Activated CD8-positive, alpha-beta memory T cell treated with anti-CD3 and anti-CD28 coated beads, Interleukin-2, amount 10 ng/mL, durations not matched to agents 7 days and 5 days (primary cell): ENCODE measurements at regions not wholly inside any gene's neighbourhood (a gene's known extent, or its start where the extent isn't known, plus 50 kb on each side); places are given as distances from the start of the nearest gene placed in this dataset.

Experiments used
- ATAC-seq: fragments of 150-1000 bp; cut with Tn5 transposase; one replicate; pipeline ENCODE4 v1.10.0; 2021; ENCODE audit warnings: moderate library complexity
- CTCF ChIA-PET: fragments of 350-600 bp; sonication (Branson Sonifier 250); formaldehyde crosslinking; loops from one replicate; lab custom pipeline; 2021; ENCODE audit warnings: antibody characterized with exemption; lab: Charles Lee
- DNase-seq: peaks from one replicate; pipeline ENCODE4 v3.0.0-alpha.2; 2020
- H3K27ac Mint-ChIP-seq: one replicate; pipeline ENCODE4 v1.8.0; 2021; ENCODE audit warnings: mild to moderate bottlenecking, mixed read lengths
- H3K27me3 Mint-ChIP-seq: one replicate; pipeline ENCODE4 v1.8.0; 2021; ENCODE audit warnings: mixed read lengths
- H3K36me3 Mint-ChIP-seq: one replicate; pipeline ENCODE4 v1.8.0; 2021; ENCODE audit warnings: mild to moderate bottlenecking, mixed read lengths
- H3K4me1 Mint-ChIP-seq: one replicate; pipeline ENCODE4 v1.8.0; 2021; ENCODE audit warnings: mixed read lengths
- H3K4me3 Mint-ChIP-seq: one replicate; pipeline ENCODE4 v1.8.0; 2021; ENCODE audit warnings: mild to moderate bottlenecking, moderate library complexity, mixed read lengths
- H3K9me3 Mint-ChIP-seq: one replicate; pipeline ENCODE4 v1.8.0; 2022; ENCODE audit warnings: low read depth, mixed read lengths

DNA sequence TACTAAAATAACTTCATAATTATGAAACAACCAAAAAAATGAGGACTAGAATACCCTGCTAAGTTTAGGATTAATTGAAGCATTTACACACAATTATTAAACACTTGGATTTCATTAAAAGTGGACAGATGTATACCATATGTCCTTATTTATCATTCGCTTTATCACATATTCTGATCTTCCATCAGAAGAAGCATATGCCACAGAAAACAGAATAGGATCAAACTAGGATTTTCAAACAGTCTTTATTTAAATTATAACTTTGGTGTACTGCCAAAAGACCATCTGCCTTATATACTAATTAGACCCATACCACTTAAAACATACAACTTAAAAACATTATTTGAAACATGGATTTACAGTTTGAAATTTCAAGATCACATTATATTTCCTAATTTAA is 727.1 kb upstream of the KLHL1 start:
- CTCF ChIA-PET = no interaction called here

DNA sequence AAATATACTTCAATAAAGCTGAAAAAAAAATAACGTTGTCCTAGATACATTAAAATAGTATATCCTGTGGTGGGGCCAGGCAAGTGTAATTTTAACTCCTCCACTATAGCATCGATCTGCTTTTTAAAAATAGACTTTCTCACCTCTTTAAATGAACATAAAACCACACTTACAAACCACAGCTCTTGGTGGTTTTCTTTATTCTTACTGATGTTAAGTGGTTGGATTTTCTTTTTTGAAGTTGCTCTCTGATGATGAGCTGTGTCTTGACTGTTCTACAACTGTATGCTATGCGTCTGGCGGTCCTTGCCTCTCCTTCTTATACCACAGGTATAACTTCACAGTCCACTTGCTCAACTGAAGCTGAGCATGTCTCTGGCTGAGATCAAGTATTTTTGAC is 721.5 kb upstream of the KLHL1 start:
- no peak overlapping the region for H3K27ac Mint-ChIP-seq
- no peaks in the 10 kb centered on the region for H3K27me3 Mint-ChIP-seq
- peaks cover 8% of the 10 kb centered on the region for H3K9me3 Mint-ChIP-seq
- H3K4me3 Mint-ChIP-seq = no peak overlapping the region
- DNase-seq (no peak), ATAC-seq (no peak)
- H3K4me1 Mint-ChIP-seq = no peaks in the 10 kb centered on the region
- H3K36me3 Mint-ChIP-seq = no peaks in the 10 kb centered on the region
- CTCF ChIA-PET = no interaction called here

More for the DNA sequence above, 727.1 kb upstream of the KLHL1 start:
- H3K4me3 Mint-ChIP-seq = no peak overlapping the region
- no peaks in the 10 kb centered on the region for H3K4me1 Mint-ChIP-seq
- no peak overlapping the region for H3K27ac Mint-ChIP-seq
- no peak for ATAC-seq
- peaks cover 4% of the 10 kb centered on the region for H3K9me3 Mint-ChIP-seq
- no peak for DNase-seq
- H3K36me3 Mint-ChIP-seq = no peaks in the 10 kb centered on the region
- H3K27me3 Mint-ChIP-seq = no peaks in the 10 kb centered on the region

DNA sequence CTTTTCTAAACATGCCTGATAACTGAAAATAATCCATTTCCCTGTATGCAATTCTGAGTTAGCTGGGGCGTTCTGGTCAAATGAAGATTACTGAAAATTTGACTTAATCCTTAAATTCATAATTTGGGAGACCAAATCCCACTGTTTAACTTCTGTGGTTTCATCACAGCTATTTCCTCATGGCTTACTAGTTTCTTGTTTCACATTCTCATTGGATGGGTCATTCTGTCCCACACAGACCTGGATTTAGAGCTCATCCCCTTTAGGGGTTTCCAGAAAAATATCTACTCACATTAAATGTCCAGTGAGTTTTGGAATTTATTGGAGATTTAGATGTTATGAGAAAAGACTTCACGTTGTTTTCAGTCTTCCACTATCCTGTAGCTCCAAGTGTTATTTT is 709.3 kb upstream of the KLHL1 start:
- Mint-ChIP-seq H3K4me3 (no peak overlapping the region), H3K9me3 (peaks cover 4% of the 10 kb centered on the region)
- DNase-seq = no peak

DNA sequence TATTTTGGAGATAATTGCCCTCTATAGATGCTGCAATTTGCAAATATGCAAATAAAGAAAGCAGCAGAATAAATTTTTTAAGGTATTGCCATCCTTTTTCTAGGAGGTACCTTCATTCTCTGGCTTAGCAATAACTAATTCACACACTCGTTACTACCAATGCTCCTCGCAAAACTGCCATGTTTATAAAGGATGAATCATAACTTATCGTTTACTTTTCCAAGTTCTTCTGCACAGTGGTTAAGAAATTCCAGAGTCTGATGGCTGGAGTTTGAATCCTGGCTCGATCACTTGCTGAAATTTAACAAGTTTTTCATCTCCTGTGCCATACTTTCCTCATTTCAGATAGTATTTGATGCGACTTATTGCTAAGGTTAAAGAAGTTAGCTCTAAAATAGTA is 708.6 kb upstream of the KLHL1 start:
- Mint-ChIP-seq H3K4me1 (no peaks in the 10 kb centered on the region), H3K27me3 (no peaks in the 10 kb centered on the region), H3K36me3 (no peaks in the 10 kb centered on the region), H3K4me3 (no peak overlapping the region), H3K27ac (no peak overlapping the region), H3K9me3 (peaks cover 2% of the 10 kb centered on the region)
- ATAC-seq (no peak), DNase-seq (no peak)
- CTCF ChIA-PET = no interaction called here

More for the DNA sequence above, 709.3 kb upstream of the KLHL1 start:
- no peaks in the 10 kb centered on the region for H3K27me3 Mint-ChIP-seq
- CTCF ChIA-PET = no interaction called here
- ATAC-seq = no peak
- H3K36me3 Mint-ChIP-seq = no peaks in the 10 kb centered on the region
- no peaks in the 10 kb centered on the region for H3K4me1 Mint-ChIP-seq
- H3K27ac Mint-ChIP-seq = no peak overlapping the region

DNA sequence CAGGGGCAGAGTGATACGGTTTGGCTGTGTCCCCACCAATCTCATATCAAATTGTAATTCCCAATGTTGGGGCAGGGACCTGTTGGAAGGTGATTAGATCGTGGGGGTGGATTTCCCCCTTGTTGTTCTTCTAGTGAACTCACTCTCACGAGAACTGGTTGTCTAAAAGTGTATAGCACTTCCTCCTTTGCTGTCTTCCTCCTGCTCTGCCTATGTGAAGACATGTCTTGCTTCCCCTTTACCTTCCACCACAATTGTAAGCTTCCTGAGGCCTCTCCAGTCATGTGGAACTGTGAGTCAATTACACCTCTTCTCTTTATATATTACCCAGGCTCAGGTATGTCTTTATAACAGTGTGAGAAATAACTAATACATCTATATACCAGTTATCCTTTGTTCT is 706.4 kb upstream of the KLHL1 start:
- no peak for ATAC-seq
- Mint-ChIP-seq H3K36me3 (no peaks in the 10 kb centered on the region), H3K27me3 (no peaks in the 10 kb centered on the region), H3K9me3 (peaks cover 5% of the 10 kb centered on the region), H3K4me1 (no peaks in the 10 kb centered on the region), H3K27ac (no peak overlapping the region), H3K4me3 (no peak overlapping the region)
- no peak for DNase-seq
- CTCF ChIA-PET = no interaction called here

DNA sequence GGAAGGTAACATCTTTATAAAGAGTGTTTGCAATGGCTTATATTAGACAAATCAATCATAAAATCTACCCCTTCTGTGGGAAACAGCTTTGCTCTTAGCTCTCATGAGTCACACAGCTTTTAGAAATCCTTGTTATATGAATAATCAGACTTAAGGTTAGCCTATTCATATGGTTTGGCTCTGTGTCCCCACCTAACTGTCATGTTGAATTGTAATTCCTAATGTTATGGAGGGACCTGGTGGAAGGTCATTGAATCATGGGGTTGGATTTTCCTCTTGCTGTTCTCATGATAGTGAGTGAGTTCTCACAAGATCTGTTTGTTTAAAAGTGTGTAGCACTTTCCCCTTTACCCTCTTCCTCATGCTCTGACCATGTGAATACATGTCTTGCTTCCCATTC is 704.2 kb upstream of the KLHL1 start:
- H3K27ac Mint-ChIP-seq = no peak overlapping the region
- H3K9me3 Mint-ChIP-seq = peaks cover 11% of the 10 kb centered on the region
- DNase-seq = no peak
- ATAC-seq = no peak
- H3K27me3 Mint-ChIP-seq = no peaks in the 10 kb centered on the region
- no peak overlapping the region for H3K4me3 Mint-ChIP-seq
- no peaks in the 10 kb centered on the region for H3K36me3 Mint-ChIP-seq
- H3K4me1 Mint-ChIP-seq = no peaks in the 10 kb centered on the region
- CTCF ChIA-PET = no interaction called here

DNA sequence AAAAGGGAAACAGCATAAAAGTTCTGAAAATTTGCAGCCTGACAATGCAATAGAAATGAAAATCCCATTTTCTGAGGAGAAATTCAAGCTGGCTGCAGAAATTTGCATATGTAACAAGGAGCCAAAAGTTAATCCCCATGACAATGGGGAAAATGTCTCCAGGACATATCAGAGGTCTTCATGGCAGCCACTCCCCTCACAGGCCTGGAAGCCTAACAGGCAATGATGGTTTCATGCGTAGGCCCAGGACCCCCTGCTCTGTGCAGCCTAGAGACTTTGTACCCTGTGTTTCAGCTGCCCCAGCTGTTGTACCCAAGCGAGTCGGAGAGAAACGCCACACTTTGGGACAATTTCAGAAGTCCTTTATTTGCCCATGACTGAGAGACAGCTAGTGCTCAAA is 701.3 kb upstream of the KLHL1 start:
- ATAC-seq = no peak
- Mint-ChIP-seq H3K4me1 (no peaks in the 10 kb centered on the region), H3K4me3 (no peak overlapping the region), H3K27ac (no peak overlapping the region), H3K36me3 (no peaks in the 10 kb centered on the region), H3K27me3 (no peaks in the 10 kb centered on the region), H3K9me3 (peaks cover 11% of the 10 kb centered on the region)
- CTCF ChIA-PET = no interaction called here
- no peak for DNase-seq

DNA sequence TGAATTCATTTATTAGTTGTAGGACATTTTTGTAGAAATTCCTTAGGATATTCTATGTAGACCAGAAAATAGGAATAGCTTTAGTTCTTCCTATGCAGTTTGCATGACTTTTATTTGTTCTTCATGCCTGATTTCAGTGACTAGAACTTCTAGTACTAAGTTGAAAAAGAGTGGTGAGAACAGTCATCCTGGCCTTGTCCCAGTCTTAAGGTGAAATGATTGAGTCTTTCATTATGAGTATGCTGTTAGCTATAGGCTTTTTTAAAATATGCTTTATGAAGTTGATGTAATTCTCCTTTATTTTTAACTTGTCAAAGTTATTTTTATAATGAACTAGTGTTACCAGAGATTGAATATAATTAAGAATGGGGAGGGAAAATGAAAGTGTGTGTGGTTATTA is 690.1 kb upstream of the KLHL1 start:
- H3K4me1 Mint-ChIP-seq = no peaks in the 10 kb centered on the region
- no peaks in the 10 kb centered on the region for H3K36me3 Mint-ChIP-seq
- DNase-seq (no peak), ATAC-seq (no peak)
- no peaks in the 10 kb centered on the region for H3K27me3 Mint-ChIP-seq
- CTCF ChIA-PET = no interaction called here
- peaks cover 3% of the 10 kb centered on the region for H3K9me3 Mint-ChIP-seq
- no peak overlapping the region for H3K27ac Mint-ChIP-seq
- H3K4me3 Mint-ChIP-seq = no peak overlapping the region

DNA sequence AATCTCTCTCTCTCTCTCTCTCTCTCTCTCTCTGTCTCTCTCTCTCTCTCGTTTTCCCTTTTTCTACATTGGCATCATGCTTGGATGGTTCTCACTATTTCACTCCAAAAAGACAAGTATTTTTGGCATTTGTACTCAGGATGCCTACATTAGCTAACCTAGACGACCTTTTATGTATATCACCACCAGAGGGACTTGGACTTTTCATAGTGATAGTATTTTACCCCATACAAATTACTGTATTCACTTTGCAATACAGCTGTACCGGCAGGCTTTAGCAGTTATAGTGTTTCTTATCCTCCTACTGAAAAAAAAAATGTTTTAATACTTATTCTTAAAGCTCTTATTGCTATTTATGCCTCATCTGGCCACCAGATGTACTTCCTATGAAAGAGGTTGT is 687.2 kb upstream of the KLHL1 start:
- DNase-seq (no peak), ATAC-seq (no peak)
- Mint-ChIP-seq H3K27ac (no peak overlapping the region), H3K27me3 (no peaks in the 10 kb centered on the region), H3K36me3 (no peaks in the 10 kb centered on the region), H3K9me3 (peaks cover 3% of the 10 kb centered on the region), H3K4me1 (no peaks in the 10 kb centered on the region), H3K4me3 (no peak overlapping the region)
- CTCF ChIA-PET = no interaction called here

DNA sequence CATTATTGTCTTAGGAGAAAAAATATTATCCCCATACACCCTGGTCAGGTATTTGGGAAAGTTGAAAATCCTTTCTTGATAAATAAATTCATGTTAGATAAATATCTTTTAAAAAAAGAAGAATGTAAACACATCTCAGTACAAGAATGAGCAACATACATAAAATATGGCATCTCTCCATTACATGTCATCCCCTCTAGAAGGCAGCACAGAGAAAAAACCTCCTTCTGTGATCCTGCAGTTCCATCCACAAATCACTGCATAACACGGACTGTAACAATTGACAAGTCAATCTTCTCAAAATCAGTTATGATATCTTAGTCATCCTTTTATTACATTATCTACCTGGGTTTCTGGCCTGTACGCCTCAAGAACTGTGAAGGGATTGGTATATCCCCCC is 683.9 kb upstream of the KLHL1 start:
- Mint-ChIP-seq H3K36me3 (no peaks in the 10 kb centered on the region), H3K9me3 (peaks cover 6% of the 10 kb centered on the region), H3K27ac (no peak overlapping the region), H3K4me1 (no peaks in the 10 kb centered on the region), H3K4me3 (no peak overlapping the region), H3K27me3 (no peaks in the 10 kb centered on the region)
- DNase-seq (no peak), ATAC-seq (no peak)
- CTCF ChIA-PET = no interaction called here

DNA sequence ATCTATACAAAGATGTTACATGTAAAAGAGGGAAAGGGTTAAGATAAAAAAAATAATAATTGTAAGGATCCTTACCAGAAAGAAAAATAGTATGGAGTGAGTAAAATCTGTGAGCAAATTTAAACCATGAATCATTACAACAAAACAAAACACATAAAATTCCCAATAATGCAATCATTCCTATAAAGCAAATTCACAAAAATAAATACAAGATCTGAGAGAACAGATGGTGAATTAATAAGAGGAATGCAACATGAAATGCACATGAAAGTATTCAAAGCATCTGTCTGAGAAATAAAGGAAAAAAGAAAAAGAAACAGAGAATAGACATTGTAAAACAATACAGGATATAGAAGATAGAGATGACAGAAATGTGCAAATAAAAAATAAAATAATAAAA is 681.5 kb upstream of the KLHL1 start:
- CTCF ChIA-PET = no interaction called here
- H3K4me3 Mint-ChIP-seq = no peak overlapping the region
- H3K27me3 Mint-ChIP-seq = no peaks in the 10 kb centered on the region
- H3K36me3 Mint-ChIP-seq = no peaks in the 10 kb centered on the region
- H3K27ac Mint-ChIP-seq = no peak overlapping the region
- ATAC-seq (no peak), DNase-seq (no peak)
- peaks cover 4% of the 10 kb centered on the region for H3K9me3 Mint-ChIP-seq
- no peaks in the 10 kb centered on the region for H3K4me1 Mint-ChIP-seq

DNA sequence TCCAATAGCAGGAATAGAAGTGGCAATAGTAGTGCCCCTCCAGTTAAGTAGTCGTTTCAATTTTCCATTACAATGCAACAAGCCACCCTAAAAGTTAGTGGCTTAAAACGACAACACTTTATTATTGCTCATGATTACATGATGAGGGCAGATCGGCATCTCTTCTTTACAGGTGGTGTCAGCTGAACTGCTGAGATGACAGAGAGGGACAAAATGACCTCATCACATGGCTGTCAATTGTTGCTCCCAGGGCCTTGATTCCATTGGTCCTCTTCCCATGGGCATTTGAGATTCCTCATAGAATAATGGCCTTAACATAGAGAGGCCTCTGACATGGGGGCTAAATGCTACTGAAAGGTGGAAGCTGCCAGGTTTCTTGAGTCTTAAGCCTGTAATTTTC is 679.8 kb upstream of the KLHL1 start:
- Mint-ChIP-seq H3K36me3 (no peaks in the 10 kb centered on the region), H3K9me3 (peaks cover 4% of the 10 kb centered on the region), H3K27ac (no peak overlapping the region), H3K4me3 (no peak overlapping the region), H3K27me3 (no peaks in the 10 kb centered on the region), H3K4me1 (no peaks in the 10 kb centered on the region)
- ATAC-seq (no peak), DNase-seq (no peak)
- CTCF ChIA-PET = no interaction called here

DNA sequence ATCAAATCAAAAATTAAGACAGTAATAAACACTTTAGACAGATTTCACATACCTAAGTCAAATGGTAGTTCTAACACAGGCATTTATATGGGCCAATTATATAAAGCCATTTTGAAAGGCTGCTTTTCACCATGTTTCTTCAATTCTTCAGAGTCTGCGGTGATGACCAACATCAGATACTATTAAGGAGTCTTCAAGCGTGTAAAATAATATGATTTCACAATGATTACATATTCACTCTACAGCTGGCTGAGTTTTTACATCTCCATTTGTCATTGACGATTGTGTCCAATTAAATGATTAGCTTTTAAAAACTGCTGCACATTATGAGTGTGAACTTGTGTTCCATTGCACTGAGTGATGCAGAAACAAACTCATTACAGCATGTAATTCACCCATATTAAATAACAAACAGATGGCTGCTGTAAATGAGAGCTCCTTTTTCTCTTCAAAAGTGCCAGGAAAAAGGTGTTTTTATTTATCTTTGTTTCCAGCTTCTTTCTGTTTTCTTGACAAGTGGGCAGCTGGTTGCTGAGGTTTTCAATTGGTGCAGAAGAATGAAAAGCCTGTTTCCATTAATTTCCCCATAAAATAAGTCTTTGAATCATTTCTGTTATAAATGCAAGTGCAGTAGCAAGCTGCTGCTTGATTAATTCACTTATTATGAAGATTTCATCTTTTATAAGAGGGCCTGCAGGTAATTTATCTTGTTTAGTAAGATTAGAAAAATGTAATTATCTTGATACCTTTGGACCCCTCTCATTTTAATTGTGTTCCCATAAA is 676.1 kb upstream of the KLHL1 start:
- Mint-ChIP-seq H3K4me3 (no peak overlapping the region), H3K9me3 (peaks cover 4% of the 10 kb centered on the region), H3K27me3 (no peaks in the 10 kb centered on the region), H3K36me3 (no peaks in the 10 kb centered on the region), H3K4me1 (no peaks in the 10 kb centered on the region), H3K27ac (no peak overlapping the region)
- CTCF ChIA-PET = no interaction called here
- ATAC-seq (no peak), DNase-seq (no peak)

DNA sequence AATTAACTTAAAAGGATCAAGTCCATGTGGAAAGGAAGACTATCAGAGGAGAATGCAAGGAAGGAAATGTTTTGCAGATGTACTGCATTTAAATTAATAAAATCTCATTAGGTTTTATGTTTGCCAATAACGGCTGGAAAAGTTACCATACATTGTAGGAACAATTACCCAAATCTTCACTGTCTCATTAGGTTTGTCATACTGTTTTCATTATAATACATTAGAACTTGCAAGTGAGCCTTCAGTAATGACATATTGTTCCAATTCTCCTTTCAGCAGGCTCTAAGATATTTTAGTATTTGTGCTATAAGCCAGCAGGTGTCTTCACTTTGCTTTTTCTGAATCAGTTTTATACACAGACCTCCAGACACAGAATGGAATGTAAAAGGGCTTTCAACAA is 661.6 kb upstream of the KLHL1 start:
- no peak for ATAC-seq
- H3K9me3 Mint-ChIP-seq = no peaks in the 10 kb centered on the region
- CTCF ChIA-PET = no interaction called here

DNA sequence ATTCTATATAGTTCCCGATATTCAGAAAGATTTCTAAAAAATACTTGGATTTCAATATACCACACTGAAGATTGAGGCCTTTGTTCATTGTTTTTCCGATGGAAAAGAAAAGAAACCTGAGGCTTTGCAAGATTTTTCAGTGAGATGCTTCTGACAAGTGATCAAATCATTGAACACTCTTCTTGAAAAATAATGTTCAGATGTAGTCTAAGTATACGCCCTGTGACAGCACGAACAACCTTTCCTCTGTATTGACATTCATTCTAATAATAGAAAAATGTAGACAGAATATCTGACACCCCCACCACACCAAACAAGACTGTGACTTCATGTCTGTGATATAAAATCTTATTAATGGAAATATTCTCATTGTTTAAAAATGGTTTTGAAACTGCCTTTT is 650.7 kb upstream of the KLHL1 start:
- DNase-seq (no peak), ATAC-seq (no peak)
- CTCF ChIA-PET = no interaction called here
- no peaks in the 10 kb centered on the region for H3K36me3 Mint-ChIP-seq
- no peaks in the 10 kb centered on the region for H3K27me3 Mint-ChIP-seq
- no peak overlapping the region for H3K27ac Mint-ChIP-seq
- peaks cover 2% of the 10 kb centered on the region for H3K9me3 Mint-ChIP-seq
- H3K4me1 Mint-ChIP-seq = no peaks in the 10 kb centered on the region
- H3K4me3 Mint-ChIP-seq = no peak overlapping the region

More for the DNA sequence above, 661.6 kb upstream of the KLHL1 start:
- no peak for DNase-seq
- no peaks in the 10 kb centered on the region for H3K27me3 Mint-ChIP-seq
- H3K36me3 Mint-ChIP-seq = no peaks in the 10 kb centered on the region
- no peak overlapping the region for H3K27ac Mint-ChIP-seq
- no peaks in the 10 kb centered on the region for H3K4me1 Mint-ChIP-seq
- H3K4me3 Mint-ChIP-seq = no peak overlapping the region
